HepG2 (cell line): ENCODE measurements at regions not wholly inside any gene's neighbourhood (a gene's known extent, or its start where the extent isn't known, plus 50 kb on each side); places are given as distances from the start of the nearest gene placed in this dataset.

ENCODE experiments used
- ATAC-seq: fragments of 200-7000 bp; cut with Tn5 transposase; 3 replicates; pipeline ENCODE4 v1.9.1; 2020; ENCODE audit warnings: mild to moderate bottlenecking, moderate library complexity
- BruUV-seq: library from RNA; stranded (reverse); fragments of 400-500 nt; replicated peaks from 2 replicates; lab custom pipeline; 2021; lab: Mats Ljungman, UMichigan
- CTCF ChIA-PET: fragments of 300-600 bp; formaldehyde crosslinking; extraction: SDS; loops from one replicate; lab custom pipeline; 2021; ENCODE audit warnings: low total read pairs, inconsistent platforms, low intra/inter-chr PET ratio; lab: Yijun Ruan, JAX
- POLR2A ChIA-PET: fragments of 350-600 bp; sonication (Branson Sonifier 250); formaldehyde crosslinking; loops from one replicate; lab custom pipeline; 2020; ENCODE audit warnings: antibody characterized with exemption, inconsistent platforms; lab: Yijun Ruan, JAX
- DNase-seq: peaks from one replicate; pipeline ENCODE4 v3.0.0-alpha.2; 2015; ENCODE audit warnings: low spot score
- FAIRE-seq: peaks from 3 replicates; lab custom pipeline; 2011; peaks lifted over from hg19 to GRCh38; lab: Jason Lieb, UNC
- H2AFZ ChIP-seq: one replicate; pipeline ENCODE4 v1.6.1; 2011; ENCODE audit warnings: low read length, inconsistent platforms
- H3K27ac ChIP-seq: fragments of 300-600 bp; 3 replicates; pipeline ENCODE4 v1.8.0; 2011; ENCODE audit warnings: mixed run types, mild to moderate bottlenecking, mixed read lengths, low read length, inconsistent platforms; ENCODE audit not compliant: insufficient read depth; ENCODE audit errors: extremely low read length
- H3K27me3 ChIP-seq, 2 experiments: fragments of 200-600 bp in 1 of 2; 2 replicates in 1 of 2; 3 replicates in 1 of 2; pipeline versions ENCODE4 v1.6.0 to v1.8.0; 2011; ENCODE audit warnings: low read length in 2 of 2, mild to moderate bottlenecking in 2 of 2, moderate library complexity in 2 of 2, inconsistent platforms in 1 of 2; ENCODE audit not compliant: insufficient read depth in 2 of 2, control insufficient read depth in 1 of 2
- H3K36me3 ChIP-seq, 2 experiments: fragments of 200-600 bp in 1 of 2; replicated peaks in 1 of 2; 2 replicates in 1 of 2; 3 replicates in 1 of 2; pipeline versions ENCODE4 v1.5.1 to v1.8.0; 2011; ENCODE audit warnings: low read length in 2 of 2, inconsistent platforms in 1 of 2; ENCODE audit not compliant: insufficient read depth in 2 of 2, control insufficient read depth in 1 of 2
- H3K4me1 ChIP-seq: 2 replicates; pipeline ENCODE4 v1.5.1; 2012; ENCODE audit warnings: low read length, inconsistent platforms; ENCODE audit not compliant: insufficient read depth
- H3K4me2 ChIP-seq: 2 replicates; pipeline ENCODE4 v1.6.0; 2011; ENCODE audit warnings: low read depth, low read length, inconsistent platforms
- H3K4me3 ChIP-seq, 3 experiments: fragments of 200-600 bp in 1 of 3; sonication (generic), shearing (Covaris generic) in 1 of 3; replicated peaks in 1 of 3; 2 replicates each; pipeline ENCODE4 v1.5.1; 2011 to 2016; ENCODE audit warnings: low read length in 3 of 3, inconsistent platforms in 2 of 3, low read depth in 2 of 3, mild to moderate bottlenecking in 2 of 3, control low read depth in 1 of 3, mixed read lengths in 1 of 3; ENCODE audit not compliant: insufficient read depth in 1 of 3
- H3K79me2 ChIP-seq: one replicate; pipeline ENCODE4 v1.6.1; 2011; ENCODE audit warnings: low read length, inconsistent platforms; ENCODE audit not compliant: insufficient read depth
- H3K9ac ChIP-seq: 2 replicates; pipeline ENCODE4 v1.6.0; 2011; ENCODE audit warnings: mild to moderate bottlenecking, low read depth, low read length, inconsistent platforms; ENCODE audit not compliant: insufficient read depth
- H3K9me3 ChIP-seq: 2 replicates; pipeline ENCODE4 v1.5.1; 2012; ENCODE audit warnings: mild to moderate bottlenecking, low read length
- H4K20me1 ChIP-seq: 2 replicates; pipeline ENCODE4 v1.6.0; 2011; ENCODE audit warnings: inconsistent platforms, mild to moderate bottlenecking, low read length, moderate library complexity; ENCODE audit not compliant: insufficient read depth
- DMAP1 ChIP-seq: IDR thresholded peaks from 2 replicates; pipeline ENCODE4 v1.6.1; 2016
- ELK4 ChIP-seq: sonication (generic); formaldehyde crosslinking; IDR thresholded peaks from 2 replicates; pipeline ENCODE4 v1.9.0; 2021; ENCODE audit warnings: missing genetic modification reagents, borderline replicate concordance
- IKZF4 ChIP-seq: sonication (generic); formaldehyde crosslinking; IDR thresholded peaks from 2 replicates; pipeline ENCODE4 v1.5.1; 2020; ENCODE audit warnings: borderline replicate concordance, mild to moderate bottlenecking, low read depth, missing genetic modification reagents; ENCODE audit errors: not compliant biosample characterization
- KDM1A ChIP-seq: IDR thresholded peaks from 2 replicates; pipeline ENCODE4 v1.6.1; 2016; ENCODE audit warnings: missing compliant biosample characterization
- PBX3 ChIP-seq: sonication (generic); formaldehyde crosslinking; IDR thresholded peaks from 2 replicates; pipeline ENCODE4 v1.8.1; 2023; ENCODE audit warnings: missing genetic modification reagents, inconsistent platforms, borderline replicate concordance
- SATB2 ChIP-seq: sonication (generic); formaldehyde crosslinking; IDR thresholded peaks from 2 replicates; pipeline ENCODE4 v1.5.0; 2020; ENCODE audit warnings: missing genetic modification reagents
- SKI ChIP-seq: fragments of 450-650 bp; IDR thresholded peaks from one replicate; pipeline ENCODE4 v1.6.1; 2018; ENCODE audit warnings: mild to moderate bottlenecking; ENCODE audit not compliant: partially characterized antibody
- SRSF9 ChIP-seq: fragments of 200-400 bp; formaldehyde crosslinking; IDR thresholded peaks from 2 replicates; pipeline ENCODE4 v1.6.1; 2018; ENCODE audit warnings: borderline replicate concordance, mild to moderate bottlenecking, low read depth, low read length; ENCODE audit not compliant: insufficient read depth, poor library complexity, severe bottlenecking
- TGIF2 ChIP-seq: IDR thresholded peaks from 2 replicates; pipeline ENCODE4 v1.6.1; 2016; ENCODE audit warnings: control low read depth, missing compliant biosample characterization
- ZNF225 ChIP-seq: sonication (generic); formaldehyde crosslinking; IDR thresholded peaks from 2 replicates; pipeline ENCODE4 v1.4.0; 2020; ENCODE audit warnings: mild to moderate bottlenecking, missing genetic modification reagents
- ZNF382 ChIP-seq: sonication (generic); formaldehyde crosslinking; IDR thresholded peaks from 2 replicates; pipeline ENCODE4 v1.5.0; 2020; ENCODE audit warnings: missing genetic modification reagents, mild to moderate bottlenecking, borderline replicate concordance
- ZNF550 ChIP-seq: sonication (generic); formaldehyde crosslinking; IDR thresholded peaks from 2 replicates; pipeline ENCODE4 v1.4.0; 2020; ENCODE audit warnings: mild to moderate bottlenecking, missing genetic modification reagents, borderline replicate concordance
- ZNF570 ChIP-seq: sonication (generic); formaldehyde crosslinking; IDR thresholded peaks from 2 replicates; pipeline ENCODE4 v1.4.0; 2020; ENCODE audit warnings: mild to moderate bottlenecking, missing genetic modification reagents, borderline replicate concordance
- ZNF782 ChIP-seq: sonication (generic); formaldehyde crosslinking; IDR thresholded peaks from 2 replicates; pipeline ENCODE4 v1.4.0; 2020; ENCODE audit warnings: missing genetic modification reagents, mild to moderate bottlenecking, borderline replicate concordance
- ZSCAN22 ChIP-seq: sonication (generic); formaldehyde crosslinking; IDR thresholded peaks from 2 replicates; pipeline ENCODE4 v1.4.0; 2020; ENCODE audit warnings: mild to moderate bottlenecking, missing genetic modification reagents
- WGBS: methylation state at CpG from one replicate; pipeline ENCODE4 v1.1.6; 2017; ENCODE audit warnings: low lambda C conversion rate; 5-methylcytosine and 5-hydroxymethylcytosine counted together
- in situ Hi-C: cut with HindIII; loops from 2 replicates; pipeline ENCODE4 v1.10.0; 2017; ENCODE audit warnings: low pct_unique_long_range_greater_than_20kb; ENCODE audit not compliant: extremely low pct_ligation_motif_present
- intact Hi-C: fragments of 100-400 bp; cut with micrococcal nuclease; formaldehyde crosslinking; loops from one replicate; pipeline ENCODE4 v1.10.0; 2022; ENCODE audit not compliant: unreplicated experiment
- TF ChIP-seq, protein P1 (sequence below): sonication (generic); formaldehyde crosslinking; IDR thresholded peaks from 2 replicates; pipeline ENCODE4 v1.4.0; 2020; ENCODE audit warnings: mild to moderate bottlenecking, missing genetic modification reagents

- no peak for FAIRE-seq
- DNase-seq, result no peak
- ATAC-seq, result no peak
- BruUV-seq, result no TSS peak
- intact Hi-C loops (no loop called here), in situ Hi-C loops (no loop called here)
- TF ChIP-seq, protein P1, sequence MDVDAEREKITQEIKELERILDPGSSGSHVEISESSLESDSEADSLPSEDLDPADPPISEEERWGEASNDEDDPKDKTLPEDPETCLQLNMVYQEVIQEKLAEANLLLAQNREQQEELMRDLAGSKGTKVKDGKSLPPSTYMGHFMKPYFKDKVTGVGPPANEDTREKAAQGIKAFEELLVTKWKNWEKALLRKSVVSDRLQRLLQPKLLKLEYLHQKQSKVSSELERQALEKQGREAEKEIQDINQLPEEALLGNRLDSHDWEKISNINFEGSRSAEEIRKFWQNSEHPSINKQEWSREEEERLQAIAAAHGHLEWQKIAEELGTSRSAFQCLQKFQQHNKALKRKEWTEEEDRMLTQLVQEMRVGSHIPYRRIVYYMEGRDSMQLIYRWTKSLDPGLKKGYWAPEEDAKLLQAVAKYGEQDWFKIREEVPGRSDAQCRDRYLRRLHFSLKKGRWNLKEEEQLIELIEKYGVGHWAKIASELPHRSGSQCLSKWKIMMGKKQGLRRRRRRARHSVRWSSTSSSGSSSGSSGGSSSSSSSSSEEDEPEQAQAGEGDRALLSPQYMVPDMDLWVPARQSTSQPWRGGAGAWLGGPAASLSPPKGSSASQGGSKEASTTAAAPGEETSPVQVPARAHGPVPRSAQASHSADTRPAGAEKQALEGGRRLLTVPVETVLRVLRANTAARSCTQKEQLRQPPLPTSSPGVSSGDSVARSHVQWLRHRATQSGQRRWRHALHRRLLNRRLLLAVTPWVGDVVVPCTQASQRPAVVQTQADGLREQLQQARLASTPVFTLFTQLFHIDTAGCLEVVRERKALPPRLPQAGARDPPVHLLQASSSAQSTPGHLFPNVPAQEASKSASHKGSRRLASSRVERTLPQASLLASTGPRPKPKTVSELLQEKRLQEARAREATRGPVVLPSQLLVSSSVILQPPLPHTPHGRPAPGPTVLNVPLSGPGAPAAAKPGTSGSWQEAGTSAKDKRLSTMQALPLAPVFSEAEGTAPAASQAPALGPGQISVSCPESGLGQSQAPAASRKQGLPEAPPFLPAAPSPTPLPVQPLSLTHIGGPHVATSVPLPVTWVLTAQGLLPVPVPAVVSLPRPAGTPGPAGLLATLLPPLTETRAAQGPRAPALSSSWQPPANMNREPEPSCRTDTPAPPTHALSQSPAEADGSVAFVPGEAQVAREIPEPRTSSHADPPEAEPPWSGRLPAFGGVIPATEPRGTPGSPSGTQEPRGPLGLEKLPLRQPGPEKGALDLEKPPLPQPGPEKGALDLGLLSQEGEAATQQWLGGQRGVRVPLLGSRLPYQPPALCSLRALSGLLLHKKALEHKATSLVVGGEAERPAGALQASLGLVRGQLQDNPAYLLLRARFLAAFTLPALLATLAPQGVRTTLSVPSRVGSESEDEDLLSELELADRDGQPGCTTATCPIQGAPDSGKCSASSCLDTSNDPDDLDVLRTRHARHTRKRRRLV, result no peak
- TF ChIP-seq SRSF9, result no peak
- TF ChIP-seq ZNF225 (CRISPR knock-in tag), result no peak
- no peak for TF ChIP-seq ZNF550 (CRISPR knock-in tag)
- no peak for TF ChIP-seq PBX3 (CRISPR knock-in tag)
- no peak for TF ChIP-seq ZNF382
- no peak for TF ChIP-seq ELK4 (CRISPR knock-in tag)
- no peak for TF ChIP-seq ZSCAN22 (CRISPR knock-in tag)
- TF ChIP-seq KDM1A (CRISPR knock-in tag), result no peak
- TF ChIP-seq SATB2 (CRISPR knock-in tag), result no peak
- no peak for TF ChIP-seq IKZF4 (CRISPR knock-in tag)
- no peak for TF ChIP-seq SKI
- TF ChIP-seq DMAP1 (CRISPR knock-in tag), result no peak
- TF ChIP-seq TGIF2 (CRISPR knock-in tag), result no peak
- TF ChIP-seq ZNF782, result no peak
- TF ChIP-seq ZNF570 (CRISPR knock-in tag), result no peak
- no peak overlapping the region for H3K27ac ChIP-seq
- H3K9ac ChIP-seq, result no peak overlapping the region
- no peak overlapping the region for H3K4me2 ChIP-seq
- no peak overlapping the region for H2AFZ ChIP-seq
- H3K79me2 ChIP-seq, result peaks cover 43% of the 10 kb centered on the region
- H4K20me1 ChIP-seq, result peaks cover 11% of the 10 kb centered on the region; the same call in 1 of the 2 replicates
- H3K4me1 ChIP-seq, result peaks cover 12% of the 10 kb centered on the region
- no peaks in the 10 kb centered on the region for H3K9me3 ChIP-seq
- WGBS, result 100% methylated on average over 3 of the region's 3 CpGs
- peaks cover 1 to 5% of the 10 kb centered on the region in 2 experiments; a peak in 2 of 5 replicates for H3K36me3 ChIP-seq
- POLR2A ChIA-PET, result interaction anchor here (0.6 kb wide), 1 partner anchor 114 kb away, joined by 4 read pairs; no protein-coding TSS in a partner anchor
- CTCF ChIA-PET, result no interaction called here
- no peak overlapping the region for H3K4me3 ChIP-seq
- no peaks in the 10 kb centered on the region for H3K27me3 ChIP-seq
Measured at GRCh38 chr22:42192547-42192946, 61.9 kb upstream of the CYP2D6 start.
